HL-60 (cell line): ENCODE measurements at regions not wholly inside any gene's neighbourhood (a gene's known extent, or its start where the extent isn't known, plus 50 kb on each side); places are given as distances from the start of the nearest gene placed in this dataset.

Experiments
- DNase-seq, 2 experiments: peaks; one replicate each; pipeline ENCODE4 v3.0.0-alpha.2; 2010 to 2020; ENCODE audit warnings: low read depth in 1 of 2, low spot score in 1 of 2
- H3K27ac ChIP-seq: fragments of 250-450 bp; sonication (Bioruptor Pico); replicated peaks from 2 replicates; pipeline ENCODE4 v1.5.1; 2020; ENCODE audit warnings: mild to moderate bottlenecking, moderate library complexity
- H3K27me3 ChIP-seq: fragments of 250-450 bp; sonication (Bioruptor Pico); 2 replicates; pipeline ENCODE4 v1.5.1; 2021; ENCODE audit warnings: mild to moderate bottlenecking, moderate library complexity; ENCODE audit not compliant: insufficient read depth, poor library complexity, severe bottlenecking
- H3K4me3 ChIP-seq: replicated peaks from 2 replicates; pipeline ENCODE4 v1.5.1; 2011; ENCODE audit warnings: mild to moderate bottlenecking, control low read depth, low read length; ENCODE audit not compliant: insufficient read depth
- CTCF ChIP-seq: IDR thresholded peaks from one replicate; pipeline ENCODE4 v1.5.1; 2011; ENCODE audit warnings: low read length, control low read depth, inconsistent platforms; ENCODE audit not compliant: insufficient read depth
- GABPA ChIP-seq: IDR thresholded peaks from 2 replicates; pipeline ENCODE4 v1.6.1; 2012; ENCODE audit warnings: low read depth
- POLR2AphosphoS5 ChIP-seq: IDR thresholded peaks from 2 replicates; pipeline ENCODE4 v1.6.1; 2012; ENCODE audit warnings: low read depth
- SPI1 ChIP-seq: IDR thresholded peaks from 2 replicates; pipeline ENCODE4 v1.6.1; 2012; ENCODE audit warnings: low read depth, mild to moderate bottlenecking, borderline replicate concordance
- TF ChIP-seq, protein P1 (sequence below): IDR thresholded peaks from 2 replicates; pipeline ENCODE4 v1.6.1; 2012; ENCODE audit warnings: low read depth; ENCODE audit not compliant: insufficient replicate concordance

DNA sequence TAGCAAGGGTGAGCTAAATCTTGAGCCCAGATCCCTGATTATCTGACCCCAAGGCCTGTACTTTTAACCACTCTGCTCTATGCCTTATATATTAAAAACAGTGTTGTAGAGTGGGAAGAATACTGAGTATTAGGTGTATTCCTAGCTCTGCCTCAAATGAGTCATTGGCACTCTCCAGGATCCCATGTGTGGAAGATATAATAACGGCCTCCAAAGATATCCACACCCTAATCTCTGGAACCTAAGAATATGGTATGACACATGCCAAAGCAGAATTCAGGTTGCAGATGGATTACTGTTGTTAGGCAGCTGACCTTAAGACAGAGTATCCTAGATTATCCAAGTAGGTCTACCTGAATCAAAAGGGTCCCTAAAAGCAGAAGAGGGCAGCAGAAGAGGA, 110.8 kb downstream of the ADRB2 start:
- no peak for DNase-seq
- H3K27ac ChIP-seq = no peak overlapping the region
- H3K27me3 ChIP-seq = no peaks in the 10 kb centered on the region
- no peak overlapping the region for H3K4me3 ChIP-seq
- TF ChIP-seq CTCF (no peak), POLR2AphosphoS5 (no peak), SPI1 (no peak), GABPA (no peak)
- TF ChIP-seq, protein P1, sequence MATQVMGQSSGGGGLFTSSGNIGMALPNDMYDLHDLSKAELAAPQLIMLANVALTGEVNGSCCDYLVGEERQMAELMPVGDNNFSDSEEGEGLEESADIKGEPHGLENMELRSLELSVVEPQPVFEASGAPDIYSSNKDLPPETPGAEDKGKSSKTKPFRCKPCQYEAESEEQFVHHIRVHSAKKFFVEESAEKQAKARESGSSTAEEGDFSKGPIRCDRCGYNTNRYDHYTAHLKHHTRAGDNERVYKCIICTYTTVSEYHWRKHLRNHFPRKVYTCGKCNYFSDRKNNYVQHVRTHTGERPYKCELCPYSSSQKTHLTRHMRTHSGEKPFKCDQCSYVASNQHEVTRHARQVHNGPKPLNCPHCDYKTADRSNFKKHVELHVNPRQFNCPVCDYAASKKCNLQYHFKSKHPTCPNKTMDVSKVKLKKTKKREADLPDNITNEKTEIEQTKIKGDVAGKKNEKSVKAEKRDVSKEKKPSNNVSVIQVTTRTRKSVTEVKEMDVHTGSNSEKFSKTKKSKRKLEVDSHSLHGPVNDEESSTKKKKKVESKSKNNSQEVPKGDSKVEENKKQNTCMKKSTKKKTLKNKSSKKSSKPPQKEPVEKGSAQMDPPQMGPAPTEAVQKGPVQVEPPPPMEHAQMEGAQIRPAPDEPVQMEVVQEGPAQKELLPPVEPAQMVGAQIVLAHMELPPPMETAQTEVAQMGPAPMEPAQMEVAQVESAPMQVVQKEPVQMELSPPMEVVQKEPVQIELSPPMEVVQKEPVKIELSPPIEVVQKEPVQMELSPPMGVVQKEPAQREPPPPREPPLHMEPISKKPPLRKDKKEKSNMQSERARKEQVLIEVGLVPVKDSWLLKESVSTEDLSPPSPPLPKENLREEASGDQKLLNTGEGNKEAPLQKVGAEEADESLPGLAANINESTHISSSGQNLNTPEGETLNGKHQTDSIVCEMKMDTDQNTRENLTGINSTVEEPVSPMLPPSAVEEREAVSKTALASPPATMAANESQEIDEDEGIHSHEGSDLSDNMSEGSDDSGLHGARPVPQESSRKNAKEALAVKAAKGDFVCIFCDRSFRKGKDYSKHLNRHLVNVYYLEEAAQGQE = no peak

DNA sequence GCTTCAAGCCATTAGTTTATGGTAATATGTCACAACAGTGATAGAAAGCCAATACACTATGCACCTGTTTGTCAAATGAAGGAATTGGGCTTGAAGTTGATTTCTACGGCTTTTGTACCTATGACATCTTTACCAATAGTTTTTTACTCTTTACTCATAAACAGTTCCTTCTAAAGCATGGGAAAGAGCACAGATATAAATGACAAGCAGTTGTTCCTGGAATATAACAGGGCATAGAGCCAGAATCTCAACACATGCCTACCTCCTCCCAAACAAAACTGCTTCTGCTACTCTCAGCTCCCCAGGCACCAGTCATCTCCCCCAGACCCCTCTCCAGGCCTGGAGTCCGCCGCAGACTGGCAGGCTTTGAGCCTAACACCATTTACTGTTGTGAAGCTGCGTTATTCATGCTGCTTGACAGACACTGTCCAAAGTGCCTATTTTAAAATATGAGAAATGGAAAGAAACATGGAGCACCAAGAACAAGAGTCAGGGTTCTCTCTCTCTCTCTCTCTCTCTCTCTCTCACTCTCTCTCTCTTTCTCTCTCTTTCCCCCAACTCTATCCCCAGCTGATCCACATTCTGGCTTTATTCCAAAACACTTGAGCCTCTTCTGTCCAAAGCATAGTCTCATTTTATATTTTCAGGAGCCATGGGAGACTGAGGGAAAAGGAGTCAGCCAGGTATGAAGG, 111.6 kb downstream of the ADRB2 start:
- H3K4me3 ChIP-seq = no peak overlapping the region
- TF ChIP-seq GABPA = no peak
- TF ChIP-seq, protein P1 = no peak
- no peak for TF ChIP-seq SPI1
- TF ChIP-seq POLR2AphosphoS5 = no peak
- TF ChIP-seq CTCF = no peak
- no peaks in the 10 kb centered on the region for H3K27me3 ChIP-seq
- H3K27ac ChIP-seq = no peak overlapping the region
- DNase-seq = no peak

- no peak for DNase-seq
- TF ChIP-seq, protein P1 = no peak
- TF ChIP-seq SPI1 (no peak), CTCF (no peak), POLR2AphosphoS5 (no peak), GABPA (no peak)
Measured at GRCh38 chr5:148938522-148938882, 112.1 kb downstream of the ADRB2 start.

More at GRCh38 chr5:148938522-148938882, 112.1 kb downstream of the ADRB2 start:
- Histone ChIP-seq H3K27ac (no peak overlapping the region), H3K27me3 (no peaks in the 10 kb centered on the region), H3K4me3 (no peak overlapping the region)
